22Rv1 (cell line): ENCODE measurements at regions not wholly inside any gene's neighbourhood (a gene's known extent, or its start where the extent isn't known, plus 50 kb on each side); places are given as distances from the start of the nearest gene placed in this dataset.

Source experiments
- H3K27ac ChIP-seq: fragments of 450-650 bp; 2 replicates; pipeline ENCODE4 v1.5.1; 2017
- CTCF ChIP-seq: fragments of 450-650 bp; IDR thresholded peaks from 2 replicates; pipeline ENCODE4 v1.5.1; 2017; ENCODE audit warnings: mild to moderate bottlenecking
- ZFX ChIP-seq: fragments of 450-650 bp; IDR thresholded peaks from 2 replicates; pipeline ENCODE4 v1.6.1; 2017; ENCODE audit warnings: antibody characterized with exemption, borderline replicate concordance

- H3K27ac ChIP-seq = no peak overlapping the region
- no peak for TF ChIP-seq ZFX
- no peak for TF ChIP-seq CTCF
Measured at GRCh38 chr15:57862761-57863160, 156.2 kb downstream of the POLR2M start.

GRCh38 chr15:57865294-57865693 is 158.8 kb downstream of the POLR2M start:
- H3K27ac ChIP-seq = no peak overlapping the region
- TF ChIP-seq CTCF (peak; percentile 46), ZFX (no peak)

GRCh38 chr15:57866149-57866736 is 159.7 kb downstream of the POLR2M start:
- TF ChIP-seq ZFX (no peak), CTCF (peak; percentile 92)
- H3K27ac ChIP-seq = no peak overlapping the region

- H3K27ac ChIP-seq = no peak overlapping the region
- no peak for TF ChIP-seq CTCF
- no peak for TF ChIP-seq ZFX
Measured at GRCh38 chr15:57867970-57868798, 161.7 kb downstream of the POLR2M start.

GRCh38 chr15:57870667-57871066 is 164.2 kb downstream of the POLR2M start:
- TF ChIP-seq CTCF (no peak), ZFX (no peak)
- H3K27ac ChIP-seq = no peak overlapping the region

GRCh38 chr15:57872281-57873030 is 165.9 kb downstream of the POLR2M start:
- TF ChIP-seq ZFX (no peak), CTCF (no peak)
- H3K27ac ChIP-seq = no peak overlapping the region
